Astrocyte of the spinal cord (primary cell): ENCODE measurements at regions not wholly inside any gene's neighbourhood (a gene's known extent, or its start where the extent isn't known, plus 50 kb on each side); places are given as distances from the start of the nearest gene placed in this dataset.

Experiments
- DNase-seq: peaks from one replicate; pipeline ENCODE4 v3.0.0; 2011; ENCODE audit warnings: low read depth, low spot score
- H3K4me3 ChIP-seq: 2 replicates; pipeline ENCODE4 v1.5.1; 2011; ENCODE audit warnings: low read depth, mild to moderate bottlenecking, low read length, moderate library complexity
- in situ Hi-C: cut with HindIII; loops from 2 replicates; pipeline ENCODE4 v1.10.0; 2017; ENCODE audit warnings: low sequenced_read_pairs
- TF ChIP-seq, protein P1 (sequence below): IDR thresholded peaks from 2 replicates; pipeline ENCODE4 v1.5.1; 2012; ENCODE audit warnings: low read depth, mild to moderate bottlenecking, low read length, inconsistent platforms

DNA sequence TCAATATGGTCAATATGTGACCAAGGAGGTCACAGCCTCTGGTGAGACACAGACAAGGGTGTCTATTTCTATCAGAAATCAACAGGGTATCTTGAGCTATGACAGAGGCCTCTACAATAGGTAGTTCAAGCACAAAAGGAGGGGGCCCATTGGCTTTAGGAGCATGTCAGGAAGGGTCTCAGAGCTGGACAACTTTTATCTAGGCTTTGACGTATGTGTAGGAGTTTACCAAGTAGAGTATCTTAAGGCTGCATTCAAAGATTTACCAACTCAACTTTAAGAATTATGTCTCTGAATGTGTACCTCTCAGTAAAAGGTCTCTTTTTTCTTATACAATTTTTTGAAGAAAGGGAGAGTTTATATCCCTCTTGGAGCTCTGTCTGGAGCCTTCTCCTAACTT lies 297.2 kb downstream of the NSG2 start:
- no peak overlapping the region for H3K4me3 ChIP-seq
- DNase-seq: no peak
- in situ Hi-C loops: no loop called here
- TF ChIP-seq, protein P1, sequence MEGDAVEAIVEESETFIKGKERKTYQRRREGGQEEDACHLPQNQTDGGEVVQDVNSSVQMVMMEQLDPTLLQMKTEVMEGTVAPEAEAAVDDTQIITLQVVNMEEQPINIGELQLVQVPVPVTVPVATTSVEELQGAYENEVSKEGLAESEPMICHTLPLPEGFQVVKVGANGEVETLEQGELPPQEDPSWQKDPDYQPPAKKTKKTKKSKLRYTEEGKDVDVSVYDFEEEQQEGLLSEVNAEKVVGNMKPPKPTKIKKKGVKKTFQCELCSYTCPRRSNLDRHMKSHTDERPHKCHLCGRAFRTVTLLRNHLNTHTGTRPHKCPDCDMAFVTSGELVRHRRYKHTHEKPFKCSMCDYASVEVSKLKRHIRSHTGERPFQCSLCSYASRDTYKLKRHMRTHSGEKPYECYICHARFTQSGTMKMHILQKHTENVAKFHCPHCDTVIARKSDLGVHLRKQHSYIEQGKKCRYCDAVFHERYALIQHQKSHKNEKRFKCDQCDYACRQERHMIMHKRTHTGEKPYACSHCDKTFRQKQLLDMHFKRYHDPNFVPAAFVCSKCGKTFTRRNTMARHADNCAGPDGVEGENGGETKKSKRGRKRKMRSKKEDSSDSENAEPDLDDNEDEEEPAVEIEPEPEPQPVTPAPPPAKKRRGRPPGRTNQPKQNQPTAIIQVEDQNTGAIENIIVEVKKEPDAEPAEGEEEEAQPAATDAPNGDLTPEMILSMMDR: no peak

DNA sequence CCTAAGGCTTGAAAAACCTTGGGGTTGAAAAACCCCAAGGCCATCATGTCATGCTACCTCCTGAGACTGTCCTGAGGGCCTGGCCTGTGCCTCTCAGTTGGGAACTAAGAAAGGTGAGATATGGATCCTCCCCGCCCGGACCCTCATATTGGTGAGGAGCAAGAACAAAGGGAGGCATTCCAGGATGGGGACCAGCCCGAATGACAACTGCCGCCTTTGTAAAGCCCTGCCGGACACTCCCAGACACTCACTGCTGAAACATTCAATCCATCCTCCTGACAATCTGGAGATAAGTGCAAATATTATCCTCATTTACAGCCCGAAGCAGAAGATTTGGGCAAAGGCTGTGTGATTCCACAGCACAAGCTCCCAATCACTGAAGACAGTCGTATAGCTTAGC lies 298.3 kb downstream of the NSG2 start:
- DNase-seq: no peak
- TF ChIP-seq, protein P1: no peak
- in situ Hi-C loops: no loop called here
- no peak overlapping the region for H3K4me3 ChIP-seq

DNA sequence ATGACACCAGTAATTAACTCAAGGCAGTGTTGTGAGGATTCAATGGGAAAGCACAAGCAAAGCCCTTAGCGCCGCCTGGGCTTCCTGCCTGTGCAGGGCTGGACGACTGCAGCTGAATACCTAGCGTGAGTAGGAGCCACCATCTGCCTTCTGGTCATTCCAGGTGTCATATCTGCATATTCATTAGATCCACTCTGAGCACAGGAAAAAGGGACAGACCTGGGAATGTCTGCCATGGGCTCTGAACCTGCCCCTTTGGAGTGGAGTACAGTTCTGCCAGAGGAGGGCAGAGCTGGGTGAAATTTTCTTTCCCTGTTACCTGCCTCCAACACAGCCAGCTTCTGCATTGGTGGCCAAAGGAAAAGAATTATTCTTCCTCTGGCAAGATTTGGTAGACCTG lies 298.8 kb downstream of the NSG2 start:
- in situ Hi-C loops: no loop called here
- DNase-seq: no peak
- TF ChIP-seq, protein P1: no peak
- H3K4me3 ChIP-seq: no peak overlapping the region

DNA sequence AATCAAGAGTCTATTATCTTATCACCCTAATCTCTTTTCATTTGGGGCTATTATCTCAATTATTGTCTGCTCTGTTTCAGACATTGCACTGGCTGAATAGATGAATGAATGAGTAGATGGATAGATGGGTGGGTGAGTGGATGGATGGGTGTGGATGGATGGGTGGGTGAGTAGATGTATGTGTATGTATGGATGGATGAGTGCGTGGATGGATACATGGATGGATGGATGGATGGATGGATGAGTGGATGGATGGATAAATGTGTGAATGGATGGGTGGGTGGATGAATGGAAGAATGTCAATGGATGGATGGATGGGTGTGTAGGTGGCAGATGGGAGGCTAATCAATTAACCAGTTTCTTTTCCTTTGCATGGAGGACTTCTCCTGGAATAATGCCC lies 301.7 kb downstream of the NSG2 start:
- H3K4me3 ChIP-seq: no peak overlapping the region
- DNase-seq: no peak
- TF ChIP-seq, protein P1: no peak
- in situ Hi-C loops: no loop called here

DNA sequence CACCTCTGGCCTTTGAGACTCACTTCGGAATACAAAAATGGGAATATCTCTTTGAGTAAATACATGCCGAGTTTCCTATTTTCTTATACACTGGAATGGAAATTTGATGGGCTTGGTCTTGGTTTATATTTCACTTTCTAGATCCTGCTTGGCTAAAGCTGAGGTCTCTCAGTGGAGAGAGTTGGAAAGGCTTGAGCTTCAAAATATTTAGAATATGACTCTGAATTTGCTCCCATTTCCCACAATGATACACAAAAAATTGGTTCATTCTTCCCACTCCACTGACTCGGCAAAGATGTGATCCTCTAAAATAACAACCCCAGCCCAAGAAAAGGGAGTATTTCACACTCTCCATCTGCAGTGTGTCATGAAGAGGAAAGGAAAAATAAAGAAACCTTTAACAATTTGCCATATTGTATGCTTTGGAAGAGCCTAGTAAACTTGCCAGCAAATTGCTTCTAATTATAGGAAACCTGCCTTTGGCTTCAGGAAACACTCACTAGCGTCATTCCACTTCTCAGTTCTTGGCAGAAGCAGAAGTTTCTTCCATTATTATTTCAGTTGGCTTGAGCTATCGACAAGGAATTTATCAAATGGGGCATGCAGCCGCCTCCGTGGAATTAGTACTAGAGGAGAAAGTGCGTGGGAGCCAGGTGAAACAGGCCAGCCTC lies 302.9 kb downstream of the NSG2 start:
- in situ Hi-C loops: no loop called here
- TF ChIP-seq, protein P1: no peak
- no peak for DNase-seq
- H3K4me3 ChIP-seq: no peak overlapping the region

DNA sequence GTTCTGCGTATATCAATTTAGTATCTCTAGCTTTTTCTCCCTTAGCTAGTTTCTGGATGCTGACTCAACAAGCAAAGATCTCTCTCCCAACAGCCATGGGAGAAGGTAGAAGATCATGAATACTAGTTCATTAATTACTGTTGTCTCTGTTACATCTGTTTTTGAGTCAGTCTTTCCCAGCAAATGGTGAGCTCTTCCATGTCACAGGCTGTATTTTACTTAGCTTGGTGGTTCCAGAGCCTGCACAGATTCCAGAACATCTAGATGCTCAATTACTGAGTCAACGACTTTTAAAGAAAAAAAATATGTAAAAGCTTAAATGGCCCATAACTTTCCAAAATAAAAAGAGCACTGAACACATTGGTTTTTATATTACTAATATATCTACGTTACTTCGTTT lies 307.2 kb downstream of the NSG2 start:
- TF ChIP-seq, protein P1: no peak
- in situ Hi-C loops: no loop called here
- no peak overlapping the region for H3K4me3 ChIP-seq
- no peak for DNase-seq

DNA sequence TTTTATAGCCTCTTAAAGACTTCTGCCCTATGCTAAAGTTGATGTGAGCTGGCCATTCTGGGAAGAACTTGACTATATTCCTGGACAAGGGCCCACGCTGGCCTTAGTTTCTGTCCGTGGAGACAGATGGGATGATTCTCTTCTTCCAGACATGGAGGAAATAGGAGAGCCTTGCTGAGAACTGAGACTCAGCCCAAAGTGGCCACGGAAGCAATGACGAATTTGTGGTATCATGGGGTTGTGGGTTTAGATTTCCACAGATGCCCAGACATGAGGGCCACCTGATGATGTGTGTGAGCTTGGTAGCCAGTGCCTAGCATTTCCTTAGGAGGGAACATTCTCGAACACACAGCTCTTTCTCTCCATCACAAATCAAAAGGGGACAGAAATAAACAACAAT lies 309.1 kb downstream of the NSG2 start:
- no peak for DNase-seq
- TF ChIP-seq, protein P1: no peak
- in situ Hi-C loops: no loop called here
- H3K4me3 ChIP-seq: no peak overlapping the region
